NCI-H69 (cell line): ENCODE measurements at regions not wholly inside any gene's neighbourhood (a gene's known extent, or its start where the extent isn't known, plus 50 kb on each side); places are given as distances from the start of the nearest gene placed in this dataset.
A peak's percentile ranks its signal among the peaks of the same experiment; 100 is the strongest.
"Not testable (repeated sequence)": the region's sequence is repeated elsewhere in the genome, so short reads cannot be mapped to it uniquely, and the experiment has no call there.

Experiments
- DNase-seq: peaks from one replicate; lab custom pipeline; 2025; lab: John Stamatoyannopoulos, UW

GRCh38 chr4:10388146-10388545 lies 69.1 kb downstream of the ZNF518B start:
- DNase-seq = not testable (repeated sequence)

GRCh38 chr4:10385994-10386394 lies 71.2 kb downstream of the ZNF518B start:
- DNase-seq = no peak

GRCh38 chr4:10384974-10385373 lies 72.3 kb downstream of the ZNF518B start:
- DNase-seq = no peak

GRCh38 chr4:10383417-10383816 lies 73.8 kb downstream of the ZNF518B start:
- DNase-seq = no peak

GRCh38 chr4:10382171-10382570 lies 75.1 kb downstream of the ZNF518B start:
- not testable (repeated sequence) for DNase-seq

- no peak for DNase-seq
Observed at GRCh38 chr4:10381146-10381545, 76.1 kb downstream of the ZNF518B start.

GRCh38 chr4:10380735-10381134 lies 76.5 kb downstream of the ZNF518B start:
- DNase-seq = no peak

- DNase-seq = no peak
Observed at GRCh38 chr4:10371869-10372471, 85.3 kb downstream of the ZNF518B start.

GRCh38 chr4:10371121-10371520 lies 86.1 kb downstream of the ZNF518B start:
- no peak for DNase-seq

GRCh38 chr4:10369517-10369916 lies 87.7 kb downstream of the ZNF518B start:
- DNase-seq = no peak

- no peak for DNase-seq
Observed at GRCh38 chr4:10366628-10367027, 90.6 kb downstream of the ZNF518B start.

GRCh38 chr4:10364194-10364593 lies 93.0 kb downstream of the ZNF518B start:
- DNase-seq = no peak

- peak; percentile 86 for DNase-seq
Observed at GRCh38 chr4:10354746-10355145, 102.5 kb downstream of the ZNF518B start.

- peak; percentile 48 for DNase-seq
Observed at GRCh38 chr4:10354225-10354624, 103.0 kb downstream of the ZNF518B start.

GRCh38 chr4:10353110-10353509 lies 104.1 kb downstream of the ZNF518B start:
- DNase-seq = no peak

- no peak for DNase-seq
Observed at GRCh38 chr4:10348241-10348640, 109.0 kb downstream of the ZNF518B start.

GRCh38 chr4:10347815-10348214 lies 109.4 kb downstream of the ZNF518B start:
- no peak for DNase-seq

- DNase-seq = no peak
Observed at GRCh38 chr4:10347281-10347795, 109.9 kb downstream of the ZNF518B start.

- no peak for DNase-seq
Observed at GRCh38 chr4:10346023-10346422, 111.2 kb downstream of the ZNF518B start.

GRCh38 chr4:10345381-10345784 lies 111.8 kb downstream of the ZNF518B start:
- no peak for DNase-seq

GRCh38 chr4:10344824-10345223 lies 112.4 kb downstream of the ZNF518B start:
- no peak for DNase-seq

- DNase-seq = no peak
Observed at GRCh38 chr4:10343656-10344055, 113.6 kb downstream of the ZNF518B start.

GRCh38 chr4:10342866-10343265 lies 114.4 kb downstream of the ZNF518B start:
- DNase-seq = no peak

GRCh38 chr4:10336471-10336870 lies 120.8 kb downstream of the ZNF518B start:
- no peak for DNase-seq
